Peyer's patch (tissue), 4 donors: ENCODE measurements at regions not wholly inside any gene's neighbourhood (a gene's known extent, or its start where the extent isn't known, plus 50 kb on each side); places are given as distances from the start of the nearest gene placed in this dataset.

Source experiments
- POLR2A ChIP-seq, 2 donors: fragments of 450-650 bp; IDR thresholded peaks; one replicate each; pipeline ENCODE4 v1.5.1; 2017; ENCODE audit warnings: antibody characterized with exemption in 2 of 2, mild to moderate bottlenecking in 2 of 2, moderate library complexity in 2 of 2
- TF ChIP-seq, protein P1 (sequence below), 6 experiments: fragments of 450-650 bp in 4 of 6; fragments of 200-600 bp in 2 of 6; sonication (generic) in 1 of 6; IDR thresholded peaks; one replicate each; pipeline ENCODE4 v1.5.1; 2017 to 2019; ENCODE audit warnings: antibody characterized with exemption in 6 of 6, mild to moderate bottlenecking in 3 of 6, moderate library complexity in 1 of 6

DNA sequence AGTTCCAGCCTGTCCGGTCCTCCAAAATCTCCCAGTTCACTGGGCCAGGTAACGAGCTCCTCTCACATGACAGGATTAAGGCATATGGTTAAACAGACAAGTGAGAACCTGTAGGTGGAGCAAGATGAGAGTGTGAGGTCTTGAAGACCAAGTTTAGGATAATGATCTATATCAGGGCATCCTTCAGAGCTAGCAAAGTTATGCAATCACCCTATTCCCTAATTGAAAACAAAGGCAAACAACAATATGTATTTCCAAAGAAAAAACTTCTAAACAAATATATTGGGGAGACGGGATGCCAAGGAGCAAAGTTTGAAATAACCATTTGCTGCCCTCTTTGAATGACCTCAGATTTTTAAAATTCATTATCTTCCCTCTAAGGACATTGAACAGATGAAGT is 571.2 kb downstream of the BCL11B start:
- TF ChIP-seq, protein P1, sequence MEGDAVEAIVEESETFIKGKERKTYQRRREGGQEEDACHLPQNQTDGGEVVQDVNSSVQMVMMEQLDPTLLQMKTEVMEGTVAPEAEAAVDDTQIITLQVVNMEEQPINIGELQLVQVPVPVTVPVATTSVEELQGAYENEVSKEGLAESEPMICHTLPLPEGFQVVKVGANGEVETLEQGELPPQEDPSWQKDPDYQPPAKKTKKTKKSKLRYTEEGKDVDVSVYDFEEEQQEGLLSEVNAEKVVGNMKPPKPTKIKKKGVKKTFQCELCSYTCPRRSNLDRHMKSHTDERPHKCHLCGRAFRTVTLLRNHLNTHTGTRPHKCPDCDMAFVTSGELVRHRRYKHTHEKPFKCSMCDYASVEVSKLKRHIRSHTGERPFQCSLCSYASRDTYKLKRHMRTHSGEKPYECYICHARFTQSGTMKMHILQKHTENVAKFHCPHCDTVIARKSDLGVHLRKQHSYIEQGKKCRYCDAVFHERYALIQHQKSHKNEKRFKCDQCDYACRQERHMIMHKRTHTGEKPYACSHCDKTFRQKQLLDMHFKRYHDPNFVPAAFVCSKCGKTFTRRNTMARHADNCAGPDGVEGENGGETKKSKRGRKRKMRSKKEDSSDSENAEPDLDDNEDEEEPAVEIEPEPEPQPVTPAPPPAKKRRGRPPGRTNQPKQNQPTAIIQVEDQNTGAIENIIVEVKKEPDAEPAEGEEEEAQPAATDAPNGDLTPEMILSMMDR (IDR thresholded peaks at IDR 0.05), result no peak
- TF ChIP-seq POLR2A (IDR thresholded peaks at IDR 0.05), result no peak
